GM12892 (cell line): ENCODE measurements at regions not wholly inside any gene's neighbourhood (a gene's known extent, or its start where the extent isn't known, plus 50 kb on each side); places are given as distances from the start of the nearest gene placed in this dataset.

ENCODE experiments used
- POLR2A ChIP-seq: IDR thresholded peaks from 2 replicates; pipeline ENCODE4 v1.6.1; 2011; ENCODE audit warnings: low read depth, low read length, control low read depth
- POLR2AphosphoS5 ChIP-seq: IDR thresholded peaks from 2 replicates; pipeline ENCODE4 v1.6.1; 2011; ENCODE audit warnings: low read depth, low read length, control low read depth
- TAF1 ChIP-seq: IDR thresholded peaks from 2 replicates; pipeline ENCODE4 v1.6.1; 2011; ENCODE audit warnings: low read depth, mild to moderate bottlenecking, control low read depth, low read length, borderline replicate concordance

DNA sequence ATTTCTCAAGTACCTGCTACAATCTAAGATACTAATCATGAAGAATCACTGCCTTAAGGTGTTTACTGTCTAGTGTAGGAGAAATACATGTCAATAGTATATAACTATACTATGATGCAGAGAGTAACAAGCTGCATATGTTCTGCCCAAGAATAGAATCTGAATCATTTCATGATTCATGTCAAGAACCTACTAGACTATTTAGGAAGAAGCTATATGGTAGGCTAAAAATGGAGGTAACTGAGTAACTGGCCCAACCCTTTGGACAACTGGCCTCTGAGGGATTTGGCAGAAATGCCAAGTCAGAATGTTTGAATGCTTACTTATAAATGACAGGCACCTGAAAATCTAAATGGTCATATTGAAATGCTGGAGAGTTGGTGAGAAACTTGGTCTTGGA lies 59.9 kb upstream of the DGKG start:
- TF ChIP-seq POLR2AphosphoS5 (no peak), POLR2A (no peak), TAF1 (no peak)
